GM12865 (cell line): ENCODE measurements at regions not wholly inside any gene's neighbourhood (a gene's known extent, or its start where the extent isn't known, plus 50 kb on each side); places are given as distances from the start of the nearest gene placed in this dataset.

ENCODE experiments used
- DNase-seq: peaks from one replicate; pipeline ENCODE4 v3.0.0; 2010; ENCODE audit warnings: low read depth
- H3K4me3 ChIP-seq: 2 replicates; pipeline ENCODE4 v1.5.1; 2011; ENCODE audit warnings: mild to moderate bottlenecking, low read depth, low read length, control low read depth
- CTCF ChIP-seq: IDR thresholded peaks from 2 replicates; pipeline ENCODE4 v1.5.1; 2011; ENCODE audit warnings: low read length, control low read depth, low read depth, inconsistent platforms; ENCODE audit not compliant: insufficient read depth; ENCODE audit errors: missing control alignments

GRCh38 chr11:28400331-28401100 is 292.3 kb downstream of the METTL15 start:
- TF ChIP-seq CTCF, result no peak
- DNase-seq, result no peak
- H3K4me3 ChIP-seq, result no peak overlapping the region

GRCh38 chr11:28393348-28393747 is 285.2 kb downstream of the METTL15 start:
- H3K4me3 ChIP-seq, result no peak overlapping the region
- no peak for TF ChIP-seq CTCF
- DNase-seq, result no peak

- no peak overlapping the region for H3K4me3 ChIP-seq
- TF ChIP-seq CTCF, result no peak
- no peak for DNase-seq
These were observed 276.2 kb downstream of the METTL15 start for GRCh38 chr11:28384418-28384817.

DNA sequence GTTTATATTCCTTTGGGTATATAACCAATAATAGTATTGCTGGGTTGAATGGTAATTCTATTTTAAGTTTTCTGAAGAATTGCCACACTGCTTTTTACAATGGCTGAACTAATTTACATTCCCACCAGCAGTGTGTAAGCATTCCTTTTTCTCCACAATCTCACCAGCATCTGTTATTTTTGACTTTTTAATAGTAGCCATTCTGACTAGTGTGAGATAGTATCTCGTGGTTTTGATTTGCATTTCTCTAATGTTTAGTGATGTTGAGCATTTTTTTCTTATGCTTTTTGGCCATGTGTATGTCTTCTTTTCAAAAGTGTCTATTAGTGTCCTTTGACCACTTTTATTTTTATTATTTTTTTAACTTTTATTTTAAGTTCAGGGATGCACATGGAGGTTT is 275.3 kb downstream of the METTL15 start:
- TF ChIP-seq CTCF, result no peak
- H3K4me3 ChIP-seq, result no peak overlapping the region
- DNase-seq, result no peak
